Endodermal cell (in vitro differentiated cells): ENCODE measurements at regions not wholly inside any gene's neighbourhood (a gene's known extent, or its start where the extent isn't known, plus 50 kb on each side); places are given as distances from the start of the nearest gene placed in this dataset.

ENCODE experiments used
- DNase-seq: peaks from one replicate; pipeline ENCODE4 v3.0.0-alpha.2; 2017
- H3K27ac ChIP-seq: 2 replicates; pipeline ENCODE4 v1.5.1; 2013; ENCODE audit warnings: mild to moderate bottlenecking, low read depth, low read length, moderate library complexity
- H3K27me3 ChIP-seq: 2 replicates; pipeline ENCODE4 v1.6.1; 2013; ENCODE audit warnings: mild to moderate bottlenecking, low read length, moderate library complexity; ENCODE audit not compliant: insufficient read depth, control insufficient read depth, poor library complexity, severe bottlenecking
- H3K36me3 ChIP-seq: 2 replicates; pipeline ENCODE4 v1.7.0; 2013; ENCODE audit warnings: mild to moderate bottlenecking, low read length, moderate library complexity; ENCODE audit not compliant: control insufficient read depth, insufficient read depth
- H3K4me1 ChIP-seq: one replicate; pipeline ENCODE4 v1.7.0; 2013; ENCODE audit warnings: low read length; ENCODE audit not compliant: control insufficient read depth, insufficient read depth
- H3K4me3 ChIP-seq: 2 replicates; pipeline ENCODE4 v1.5.1; 2013; ENCODE audit warnings: mild to moderate bottlenecking, low read length, moderate library complexity
- H3K9ac ChIP-seq: 2 replicates; pipeline ENCODE4 v1.6.1; 2013; ENCODE audit warnings: mild to moderate bottlenecking, low read length, moderate library complexity; ENCODE audit not compliant: poor library complexity, severe bottlenecking; ENCODE audit errors: extremely low read depth
- H3K9me3 ChIP-seq: 2 replicates; pipeline ENCODE4 v1.6.1; 2013; ENCODE audit warnings: mild to moderate bottlenecking, low read length, moderate library complexity; ENCODE audit not compliant: control insufficient read depth
- H3K27ac Mint-ChIP-seq: 2 replicates; pipeline ENCODE4 v1.8.0; 2020; ENCODE audit warnings: mixed read lengths
- H3K27me3 Mint-ChIP-seq: 2 replicates; pipeline ENCODE4 v1.8.0; 2021; ENCODE audit warnings: mild to moderate bottlenecking, mixed read lengths; ENCODE audit not compliant: insufficient read depth
- H3K36me3 Mint-ChIP-seq: 2 replicates; pipeline ENCODE4 v1.8.0; 2020; ENCODE audit warnings: low read depth, mixed read lengths
- H3K4me1 Mint-ChIP-seq: 2 replicates; pipeline ENCODE4 v1.8.0; 2020; ENCODE audit warnings: mixed read lengths
- H3K4me3 Mint-ChIP-seq: 2 replicates; pipeline ENCODE4 v1.8.0; 2020; ENCODE audit warnings: mild to moderate bottlenecking, moderate library complexity, mixed read lengths
- H3K9me3 Mint-ChIP-seq: 2 replicates; pipeline ENCODE4 v1.8.0; 2020; ENCODE audit warnings: mild to moderate bottlenecking, mixed read lengths
- CTCF ChIP-seq: fragments of 200-600 bp; sonication (generic); conservative IDR thresholded peaks from 2 replicates; pipeline ENCODE4 v1.5.0; 2021; ENCODE audit warnings: antibody characterized with exemption, mild to moderate bottlenecking
- WGBS, 2 experiments: methylation state at CpG; one replicate each; pipeline versions ENCODE4 v1.1.5 to v1.1.7; 2013; ENCODE audit warnings: missing lambda C conversion rate in 2 of 2, mixed read lengths in 1 of 2; ENCODE audit not compliant: insufficient coverage in 1 of 2, insufficient read length in 1 of 2; 5-methylcytosine and 5-hydroxymethylcytosine counted together

GRCh38 chr1:22196041-22196440 is 53.1 kb upstream of the WNT4 start:
- H3K9me3 Mint-ChIP-seq: no peaks in the 10 kb centered on the region
- no peak overlapping the region for H3K4me3 ChIP-seq

GRCh38 chr1:22196641-22197040 is 53.7 kb upstream of the WNT4 start:
- 91 to 92% methylated on average over 5 to 6 of the region's 6 CpGs for WGBS, 2 experiments
- no peaks in the 10 kb centered on the region for H3K4me1 ChIP-seq
- peaks cover 20% of the 10 kb centered on the region for H3K27me3 Mint-ChIP-seq
- no peaks in the 10 kb centered on the region for H3K9me3 ChIP-seq
- H3K36me3 ChIP-seq: no peaks in the 10 kb centered on the region
- H3K27me3 ChIP-seq: no peaks in the 10 kb centered on the region
- no peak overlapping the region for H3K27ac Mint-ChIP-seq
- H3K27ac ChIP-seq: no peak overlapping the region
- no peak for DNase-seq
- no peak overlapping the region for H3K4me3 ChIP-seq
- no peak for TF ChIP-seq CTCF
- no peak overlapping the region for H3K4me3 Mint-ChIP-seq
- no peak overlapping the region for H3K9ac ChIP-seq
- peaks cover under 1% of the 10 kb centered on the region for H3K4me1 Mint-ChIP-seq
- H3K9me3 Mint-ChIP-seq: no peaks in the 10 kb centered on the region
- no peaks in the 10 kb centered on the region for H3K36me3 Mint-ChIP-seq

More at GRCh38 chr1:22196041-22196440, 53.1 kb upstream of the WNT4 start:
- no peak overlapping the region for H3K4me3 Mint-ChIP-seq
- no peaks in the 10 kb centered on the region for H3K9me3 ChIP-seq
- H3K36me3 Mint-ChIP-seq: no peaks in the 10 kb centered on the region
- no peak overlapping the region for H3K27ac Mint-ChIP-seq
- H3K9ac ChIP-seq: no peak overlapping the region
- H3K27me3 ChIP-seq: no peaks in the 10 kb centered on the region
- no peak for DNase-seq
- no peaks in the 10 kb centered on the region for H3K4me1 ChIP-seq
- no peak overlapping the region for H3K27ac ChIP-seq
- 83 to 95% methylated on average over 1 to 3 of the region's 3 CpGs for WGBS, 2 experiments
- TF ChIP-seq CTCF: no peak
- H3K4me1 Mint-ChIP-seq: peaks cover 6% of the 10 kb centered on the region
- no peaks in the 10 kb centered on the region for H3K36me3 ChIP-seq
- H3K27me3 Mint-ChIP-seq: peaks cover 20% of the 10 kb centered on the region

GRCh38 chr1:22197644-22198043 is 54.7 kb upstream of the WNT4 start:
- no peak for TF ChIP-seq CTCF
- Histone ChIP-seq H3K9me3 (no peaks in the 10 kb centered on the region), H3K27me3 (no peaks in the 10 kb centered on the region), H3K4me1 (no peaks in the 10 kb centered on the region), H3K4me3 (no peak overlapping the region), H3K27ac (no peak overlapping the region), H3K36me3 (no peaks in the 10 kb centered on the region), H3K9ac (no peak overlapping the region)
- Mint-ChIP-seq H3K27me3 (peaks cover 20% of the 10 kb centered on the region), H3K9me3 (no peaks in the 10 kb centered on the region), H3K4me3 (no peak overlapping the region), H3K36me3 (no peaks in the 10 kb centered on the region), H3K4me1 (no peaks in the 10 kb centered on the region), H3K27ac (no peak overlapping the region)
- no peak for DNase-seq
- 85 to 91% methylated on average over 2 of the region's 2 CpGs for WGBS, 2 experiments
